ES-I3 (cell line): ENCODE measurements at regions not wholly inside any gene's neighbourhood (a gene's known extent, or its start where the extent isn't known, plus 50 kb on each side); places are given as distances from the start of the nearest gene placed in this dataset.

Source experiments
- H3K36me3 ChIP-seq: 2 replicates; pipeline ENCODE4 v1.6.1; 2013; ENCODE audit warnings: mild to moderate bottlenecking, low read length, control low read depth, moderate library complexity; ENCODE audit not compliant: insufficient read depth
- H3K4me1 ChIP-seq: 2 replicates; pipeline ENCODE4 v1.6.1; 2013; ENCODE audit warnings: mild to moderate bottlenecking, control low read depth, low read length; ENCODE audit not compliant: insufficient read depth
- H3K9ac ChIP-seq: 2 replicates; pipeline ENCODE4 v1.6.1; 2013; ENCODE audit warnings: low read depth, mild to moderate bottlenecking, low read length, moderate library complexity
- H3K9me3 ChIP-seq: 2 replicates; pipeline ENCODE4 v1.6.1; 2013; ENCODE audit warnings: mild to moderate bottlenecking, low read length, moderate library complexity; ENCODE audit not compliant: control insufficient read depth, insufficient read depth

DNA sequence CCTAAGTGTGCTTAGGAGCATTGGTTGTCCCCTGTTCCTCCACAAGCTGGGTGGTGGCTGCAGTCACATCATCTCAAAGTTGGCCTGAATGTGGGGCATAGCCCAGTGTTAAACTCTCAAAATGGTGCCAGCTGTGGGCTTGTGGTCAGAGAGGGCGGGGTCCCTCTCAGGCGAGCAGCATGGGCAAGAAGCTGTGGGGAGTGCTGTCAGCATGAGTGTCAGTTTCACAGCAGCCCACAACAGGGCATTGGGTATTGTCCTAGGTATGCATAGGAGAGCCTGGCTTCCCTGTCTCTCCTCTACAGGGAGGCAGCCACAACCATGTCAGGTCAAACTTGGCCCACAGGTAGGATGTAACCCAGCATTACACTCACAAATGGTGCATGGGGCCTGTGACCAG lies 285.6 kb upstream of the THSD7B start:
- no peak overlapping the region for H3K9ac ChIP-seq
- no peaks in the 10 kb centered on the region for H3K9me3 ChIP-seq
- H3K4me1 ChIP-seq = no peaks in the 10 kb centered on the region
- H3K36me3 ChIP-seq = no peaks in the 10 kb centered on the region

GRCh38 chr2:136468799-136469369 lies 296.5 kb upstream of the THSD7B start:
- no peak overlapping the region for H3K9ac ChIP-seq
- no peaks in the 10 kb centered on the region for H3K4me1 ChIP-seq
- H3K9me3 ChIP-seq = no peaks in the 10 kb centered on the region
- no peaks in the 10 kb centered on the region for H3K36me3 ChIP-seq

GRCh38 chr2:136452528-136452927 lies 312.8 kb upstream of the THSD7B start:
- H3K9ac ChIP-seq = no peak overlapping the region
- H3K9me3 ChIP-seq = no peaks in the 10 kb centered on the region
- H3K4me1 ChIP-seq = no peaks in the 10 kb centered on the region
- no peaks in the 10 kb centered on the region for H3K36me3 ChIP-seq

DNA sequence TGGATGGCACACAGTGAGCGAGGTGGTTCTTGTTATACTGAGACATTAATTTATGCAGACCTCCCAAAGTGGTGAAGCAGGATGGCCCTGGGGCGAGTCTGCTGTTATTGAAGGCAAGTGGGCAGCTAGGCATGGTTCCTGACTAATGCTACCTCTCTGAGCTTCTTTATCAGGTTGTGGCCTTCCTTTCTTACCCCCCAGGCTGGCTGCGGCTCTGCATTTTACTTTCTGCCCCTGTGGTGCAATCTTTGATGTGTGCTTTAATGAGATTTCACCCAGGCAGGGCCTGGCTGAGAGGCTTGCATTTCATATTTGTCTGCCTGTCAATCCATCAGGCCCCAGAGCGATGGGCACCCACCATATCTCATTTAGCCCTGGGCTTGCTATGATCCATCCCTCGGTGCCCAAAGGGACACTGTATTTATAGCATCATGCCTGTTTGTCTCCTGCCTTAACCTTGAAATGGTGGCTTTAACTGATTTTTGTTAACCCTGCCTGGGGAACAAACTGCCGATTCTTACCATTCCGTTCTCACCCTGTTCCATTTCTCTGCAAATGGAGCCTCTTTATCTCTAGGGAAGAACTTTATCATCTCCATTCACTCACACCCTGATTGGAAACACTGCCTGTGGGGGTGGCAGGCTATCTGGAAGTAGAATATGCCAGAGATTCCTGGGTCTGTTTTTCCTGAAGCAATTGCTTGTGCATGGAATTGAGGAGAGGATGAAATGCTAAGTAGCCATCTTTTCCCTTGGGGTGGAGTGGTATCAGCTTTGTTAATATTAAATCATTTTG lies 316.2 kb upstream of the THSD7B start:
- Histone ChIP-seq H3K36me3 (no peaks in the 10 kb centered on the region), H3K9me3 (no peaks in the 10 kb centered on the region), H3K4me1 (no peaks in the 10 kb centered on the region), H3K9ac (no peak overlapping the region)

- H3K36me3 ChIP-seq = no peaks in the 10 kb centered on the region
- H3K9me3 ChIP-seq = no peaks in the 10 kb centered on the region
- no peak overlapping the region for H3K9ac ChIP-seq
- H3K4me1 ChIP-seq = no peaks in the 10 kb centered on the region
Measured at GRCh38 chr2:136448432-136448831, 316.9 kb upstream of the THSD7B start.

GRCh38 chr2:136444323-136444722 lies 321.0 kb upstream of the THSD7B start:
- no peaks in the 10 kb centered on the region for H3K36me3 ChIP-seq
- H3K9me3 ChIP-seq = no peaks in the 10 kb centered on the region
- H3K4me1 ChIP-seq = peaks cover 10% of the 10 kb centered on the region
- no peak overlapping the region for H3K9ac ChIP-seq

GRCh38 chr2:136443661-136444060 lies 321.7 kb upstream of the THSD7B start:
- Histone ChIP-seq H3K9me3 (no peaks in the 10 kb centered on the region), H3K4me1 (peaks cover 10% of the 10 kb centered on the region), H3K36me3 (no peaks in the 10 kb centered on the region), H3K9ac (no peak overlapping the region)

DNA sequence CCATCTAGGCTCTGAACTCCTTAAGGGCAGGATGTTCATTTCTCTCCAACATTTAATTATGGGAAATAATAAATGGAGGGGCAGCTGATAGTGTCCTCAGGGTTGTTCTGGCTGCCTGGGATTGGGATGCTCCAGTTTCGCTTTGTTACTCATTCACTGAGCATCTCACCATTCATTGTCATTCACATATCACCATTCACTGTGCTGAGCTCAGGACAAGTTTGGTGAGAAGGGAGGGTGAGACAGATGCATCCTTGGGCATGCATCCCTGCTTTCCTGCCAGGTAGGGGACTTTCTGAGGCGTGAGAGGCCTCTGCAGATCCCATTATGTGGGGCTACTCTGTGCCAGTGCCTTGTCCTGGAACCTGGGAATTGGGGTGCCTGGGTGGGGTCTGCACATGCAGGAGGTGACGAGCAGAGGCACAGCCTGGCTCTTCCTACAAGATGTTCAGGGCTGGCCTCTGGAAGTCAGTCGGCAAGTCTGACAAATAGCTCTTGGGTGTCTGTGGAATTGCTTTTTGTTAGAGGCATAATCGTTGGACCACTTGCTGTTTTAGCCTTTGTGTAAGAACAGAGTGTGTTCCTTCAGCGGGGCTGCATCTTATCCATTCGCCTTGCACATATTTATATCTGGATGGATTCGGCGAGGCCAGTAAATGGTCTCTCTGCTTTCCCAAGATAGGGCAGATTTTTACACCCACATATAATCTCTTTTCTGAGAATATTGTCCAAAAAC lies 323.2 kb upstream of the THSD7B start:
- H3K36me3 ChIP-seq = no peaks in the 10 kb centered on the region
- no peak overlapping the region for H3K9ac ChIP-seq
- H3K9me3 ChIP-seq = no peaks in the 10 kb centered on the region
- peaks cover 10% of the 10 kb centered on the region for H3K4me1 ChIP-seq

- no peaks in the 10 kb centered on the region for H3K36me3 ChIP-seq
- no peaks in the 10 kb centered on the region for H3K9me3 ChIP-seq
- no peak overlapping the region for H3K9ac ChIP-seq
- peaks cover 10% of the 10 kb centered on the region for H3K4me1 ChIP-seq
Measured at GRCh38 chr2:136439064-136439676, 321.2 kb upstream of the CXCR4 start.

GRCh38 chr2:136437461-136437860 lies 319.5 kb upstream of the CXCR4 start:
- H3K9me3 ChIP-seq = no peaks in the 10 kb centered on the region
- H3K9ac ChIP-seq = no peak overlapping the region
- H3K36me3 ChIP-seq = no peaks in the 10 kb centered on the region
- H3K4me1 ChIP-seq = peaks cover 4% of the 10 kb centered on the region

- no peak overlapping the region for H3K9ac ChIP-seq
Measured at GRCh38 chr2:136436936-136437335, 319.0 kb upstream of the CXCR4 start.

GRCh38 chr2:136434251-136434715 lies 316.3 kb upstream of the CXCR4 start:
- Histone ChIP-seq H3K4me1 (no peaks in the 10 kb centered on the region; the same call in 1 of the 2 replicates), H3K36me3 (no peaks in the 10 kb centered on the region), H3K9ac (no peak overlapping the region), H3K9me3 (no peaks in the 10 kb centered on the region)

More at GRCh38 chr2:136436936-136437335, 319.0 kb upstream of the CXCR4 start:
- H3K36me3 ChIP-seq = no peaks in the 10 kb centered on the region
- H3K4me1 ChIP-seq = no peaks in the 10 kb centered on the region; the same call in 1 of the 2 replicates
- no peaks in the 10 kb centered on the region for H3K9me3 ChIP-seq

- H3K4me1 ChIP-seq = no peaks in the 10 kb centered on the region
- H3K36me3 ChIP-seq = no peaks in the 10 kb centered on the region
- no peak overlapping the region for H3K9ac ChIP-seq
- H3K9me3 ChIP-seq = no peaks in the 10 kb centered on the region
Measured at GRCh38 chr2:136433261-136433660, 315.3 kb upstream of the CXCR4 start.

DNA sequence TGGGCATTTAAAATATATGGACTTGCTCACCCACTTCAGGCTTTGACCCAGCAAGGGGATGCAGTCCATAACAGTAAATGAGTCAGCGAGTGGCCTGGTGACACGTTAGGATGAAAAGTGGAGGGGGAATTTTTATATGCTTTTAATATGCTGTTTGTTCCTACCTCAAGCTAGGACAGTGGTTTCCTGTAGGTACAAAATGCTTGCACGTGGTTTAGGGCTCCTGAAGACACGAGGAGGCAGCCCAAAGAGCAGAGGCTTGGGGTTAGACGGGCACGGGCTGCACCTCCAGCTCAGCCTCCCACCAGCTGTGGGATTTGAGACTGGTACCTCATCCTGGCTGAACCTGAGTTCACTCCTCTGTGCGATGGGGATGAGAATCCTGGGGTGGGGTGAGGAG lies 306.2 kb upstream of the CXCR4 start:
- no peaks in the 10 kb centered on the region for H3K36me3 ChIP-seq
- H3K9me3 ChIP-seq = no peaks in the 10 kb centered on the region
- no peak overlapping the region; the same call in 1 of the 2 replicates for H3K9ac ChIP-seq
- H3K4me1 ChIP-seq = no peaks in the 10 kb centered on the region
